Smooth muscle cell (in vitro differentiated cells): ENCODE measurements at regions not wholly inside any gene's neighbourhood (a gene's known extent, or its start where the extent isn't known, plus 50 kb on each side); places are given as distances from the start of the nearest gene placed in this dataset.

Experiments used
- DNase-seq: peaks from one replicate; lab custom pipeline; 2025; ENCODE audit not compliant: unreplicated experiment; lab: John Stamatoyannopoulos, UW
- H2AFZ ChIP-seq: fragments of 200-600 bp; sonication (generic); 2 replicates; pipeline ENCODE4 v1.6.0; 2016; ENCODE audit warnings: antibody characterized with exemption, low read depth, mild to moderate bottlenecking
- H3F3A ChIP-seq: fragments of 200-600 bp; sonication (generic); 2 replicates; pipeline ENCODE4 v1.6.0; 2017; ENCODE audit warnings: antibody characterized with exemption, low read depth
- H3K27ac ChIP-seq: fragments of 200-600 bp; sonication (generic); 2 replicates; pipeline ENCODE4 v1.5.1; 2016; ENCODE audit warnings: low read depth, mild to moderate bottlenecking
- H3K27me3 ChIP-seq: fragments of 200-600 bp; sonication (generic); 2 replicates; pipeline ENCODE4 v1.6.1; 2016; ENCODE audit warnings: low read depth, mild to moderate bottlenecking
- H3K36me3 ChIP-seq: fragments of 200-600 bp; sonication (generic); 2 replicates; pipeline ENCODE4 v1.5.1; 2016; ENCODE audit warnings: low read depth
- H3K4me1 ChIP-seq: fragments of 200-600 bp; sonication (generic); 2 replicates; pipeline ENCODE4 v1.5.1; 2016; ENCODE audit warnings: low read depth
- H3K4me2 ChIP-seq: fragments of 200-600 bp; sonication (generic); 2 replicates; pipeline ENCODE4 v1.6.0; 2016; ENCODE audit warnings: mild to moderate bottlenecking
- H3K4me3 ChIP-seq: fragments of 200-600 bp; sonication (generic); 2 replicates; pipeline ENCODE4 v1.5.1; 2016; ENCODE audit warnings: mild to moderate bottlenecking
- H3K79me2 ChIP-seq: fragments of 200-600 bp; sonication (generic); 2 replicates; pipeline ENCODE4 v1.6.0; 2016; ENCODE audit warnings: low read depth, mild to moderate bottlenecking
- H3K9ac ChIP-seq: fragments of 200-600 bp; sonication (generic); 2 replicates; pipeline ENCODE4 v1.6.0; 2016; ENCODE audit warnings: low read depth
- H3K9me3 ChIP-seq: fragments of 200-600 bp; sonication (generic); replicated peaks from 2 replicates; pipeline ENCODE4 v1.5.1; 2016; ENCODE audit warnings: low read depth
- H4K20me1 ChIP-seq: fragments of 200-600 bp; sonication (generic); 2 replicates; pipeline ENCODE4 v1.6.0; 2016; ENCODE audit warnings: low read depth
- WGBS: methylation state at CpG from one replicate; pipeline ENCODE4 v1.1.7; 2016; ENCODE audit warnings: low lambda C conversion rate; 5-methylcytosine and 5-hydroxymethylcytosine counted together
- TF ChIP-seq, protein P1 (sequence below): fragments of 200-600 bp; sonication (generic); IDR thresholded peaks from 2 replicates; pipeline ENCODE4 v1.5.1; 2017; ENCODE audit warnings: borderline replicate concordance, mild to moderate bottlenecking, antibody characterized with exemption; ENCODE audit not compliant: insufficient read depth, poor library complexity, severe bottlenecking

GRCh38 chrX:145178268-145178667 is 69.0 kb upstream of the SPANXN1 start:
- Histone ChIP-seq H3K9ac (no peak overlapping the region), H4K20me1 (no peaks in the 10 kb centered on the region), H3K4me2 (no peak overlapping the region), H3K27ac (no peak overlapping the region), H3K4me1 (no peaks in the 10 kb centered on the region), H3K36me3 (no peaks in the 10 kb centered on the region), H3K4me3 (no peak overlapping the region), H3K27me3 (no peaks in the 10 kb centered on the region), H3K9me3 (no peaks in the 10 kb centered on the region), H3K79me2 (no peaks in the 10 kb centered on the region), H3F3A (no peaks in the 10 kb centered on the region), H2AFZ (no peak overlapping the region)
- no peak for DNase-seq
- TF ChIP-seq, protein P1, sequence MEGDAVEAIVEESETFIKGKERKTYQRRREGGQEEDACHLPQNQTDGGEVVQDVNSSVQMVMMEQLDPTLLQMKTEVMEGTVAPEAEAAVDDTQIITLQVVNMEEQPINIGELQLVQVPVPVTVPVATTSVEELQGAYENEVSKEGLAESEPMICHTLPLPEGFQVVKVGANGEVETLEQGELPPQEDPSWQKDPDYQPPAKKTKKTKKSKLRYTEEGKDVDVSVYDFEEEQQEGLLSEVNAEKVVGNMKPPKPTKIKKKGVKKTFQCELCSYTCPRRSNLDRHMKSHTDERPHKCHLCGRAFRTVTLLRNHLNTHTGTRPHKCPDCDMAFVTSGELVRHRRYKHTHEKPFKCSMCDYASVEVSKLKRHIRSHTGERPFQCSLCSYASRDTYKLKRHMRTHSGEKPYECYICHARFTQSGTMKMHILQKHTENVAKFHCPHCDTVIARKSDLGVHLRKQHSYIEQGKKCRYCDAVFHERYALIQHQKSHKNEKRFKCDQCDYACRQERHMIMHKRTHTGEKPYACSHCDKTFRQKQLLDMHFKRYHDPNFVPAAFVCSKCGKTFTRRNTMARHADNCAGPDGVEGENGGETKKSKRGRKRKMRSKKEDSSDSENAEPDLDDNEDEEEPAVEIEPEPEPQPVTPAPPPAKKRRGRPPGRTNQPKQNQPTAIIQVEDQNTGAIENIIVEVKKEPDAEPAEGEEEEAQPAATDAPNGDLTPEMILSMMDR: peak; percentile 29

DNA sequence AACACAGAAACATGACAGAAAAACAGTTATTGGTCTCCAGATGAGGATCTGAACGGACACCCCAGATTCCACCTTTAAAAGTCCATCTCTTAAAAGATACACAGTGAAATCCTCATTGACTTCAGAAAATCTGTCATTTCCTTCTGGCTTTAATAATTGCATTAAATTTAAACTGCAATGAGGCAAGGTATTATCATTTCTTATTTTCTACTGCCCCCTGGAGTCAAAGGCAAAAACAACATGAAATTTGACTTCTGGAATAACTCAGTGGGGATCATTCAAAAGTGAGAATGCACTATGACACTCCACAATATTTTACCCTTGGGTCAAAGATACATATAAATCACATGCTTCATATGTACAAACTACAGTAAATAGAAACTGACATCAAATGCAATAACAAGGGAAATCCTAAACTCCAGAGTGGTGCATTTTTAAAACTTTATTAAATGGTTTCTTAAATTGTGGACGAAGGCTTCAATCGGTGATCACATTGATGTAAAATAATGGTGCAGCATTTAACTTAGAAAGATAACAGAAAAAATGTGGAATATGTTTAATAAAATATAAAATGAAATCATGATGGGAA is 56.4 kb upstream of the SPANXN1 start:
- Histone ChIP-seq H3K4me1 (no peaks in the 10 kb centered on the region), H3K27ac (no peak overlapping the region), H3K27me3 (no peaks in the 10 kb centered on the region), H4K20me1 (no peaks in the 10 kb centered on the region), H3K9ac (no peak overlapping the region), H2AFZ (no peak overlapping the region), H3K4me3 (no peak overlapping the region), H3K36me3 (no peaks in the 10 kb centered on the region), H3K9me3 (no peaks in the 10 kb centered on the region), H3K79me2 (no peaks in the 10 kb centered on the region), H3K4me2 (no peak overlapping the region), H3F3A (no peaks in the 10 kb centered on the region)
- 65% methylated on average over 3 of the region's 3 CpGs for WGBS
- no peak for DNase-seq
- TF ChIP-seq, protein P1: peak; percentile 47
